ENCODE measurements at regions not wholly inside any gene's neighbourhood (a gene's known extent, or its start where the extent isn't known, plus 50 kb on each side); places are given as distances from the start of the nearest gene placed in this dataset.

- DNase-seq (ENCODE audit: low spot score): no peak
These were observed 272.6 kb downstream of the FOXG1 start for GRCh38 chr14:29039171-29039570.

- DNase-seq (ENCODE audit: low spot score): no peak
These were observed 276.0 kb downstream of the FOXG1 start for GRCh38 chr14:29042551-29042950.

- no peak for DNase-seq (ENCODE audit: low spot score)
These were observed 277.1 kb downstream of the FOXG1 start for GRCh38 chr14:29043737-29044136.

- DNase-seq (ENCODE audit: low spot score): no peak
These were observed 278.6 kb downstream of the FOXG1 start for GRCh38 chr14:29045237-29045636.

GRCh38 chr14:29054119-29054518 is 287.5 kb downstream of the FOXG1 start:
- no peak for DNase-seq (ENCODE audit: low spot score)

- no peak for DNase-seq (ENCODE audit: low spot score)
These were observed 289.5 kb downstream of the FOXG1 start for GRCh38 chr14:29056041-29056566.

GRCh38 chr14:29061702-29062101 is 295.1 kb downstream of the FOXG1 start:
- no peak for DNase-seq (ENCODE audit: low spot score)

- DNase-seq (ENCODE audit: low spot score): no peak
These were observed 295.9 kb downstream of the FOXG1 start for GRCh38 chr14:29062466-29062865.

GRCh38 chr14:29062976-29063375 is 296.4 kb downstream of the FOXG1 start:
- no peak for DNase-seq (ENCODE audit: low spot score)

GRCh38 chr14:29064305-29064900 is 297.8 kb downstream of the FOXG1 start:
- no peak for DNase-seq (ENCODE audit: low spot score)

GRCh38 chr14:29069228-29069627 is 302.6 kb downstream of the FOXG1 start:
- no peak for DNase-seq (ENCODE audit: low spot score)

GRCh38 chr14:29075761-29076160 is 309.2 kb downstream of the FOXG1 start:
- DNase-seq (ENCODE audit: low spot score): no peak

- no peak for DNase-seq (ENCODE audit: low spot score)
These were observed 311.3 kb downstream of the FOXG1 start for GRCh38 chr14:29077916-29078315.

GRCh38 chr14:29078810-29079522 is 312.4 kb downstream of the FOXG1 start:
- no peak for DNase-seq (ENCODE audit: low spot score)

- no peak for DNase-seq (ENCODE audit: low spot score)
These were observed 319.0 kb downstream of the FOXG1 start for GRCh38 chr14:29085546-29085945.

- no peak for DNase-seq (ENCODE audit: low spot score)
These were observed 323.3 kb downstream of the FOXG1 start for GRCh38 chr14:29089849-29090248.

GRCh38 chr14:29092121-29092520 is 325.5 kb downstream of the FOXG1 start:
- DNase-seq (ENCODE audit: low spot score): no peak

- DNase-seq (ENCODE audit: low spot score): no peak
These were observed 330.9 kb downstream of the FOXG1 start for GRCh38 chr14:29097476-29097875.

- DNase-seq (ENCODE audit: low spot score): no peak
These were observed 332.1 kb downstream of the FOXG1 start for GRCh38 chr14:29098656-29099055.

GRCh38 chr14:29102266-29102665 is 335.7 kb downstream of the FOXG1 start:
- no peak for DNase-seq (ENCODE audit: low spot score)

- no peak for DNase-seq (ENCODE audit: low spot score)
These were observed 336.4 kb downstream of the FOXG1 start for GRCh38 chr14:29102996-29103395.

- no peak for DNase-seq (ENCODE audit: low spot score)
These were observed 342.3 kb downstream of the FOXG1 start for GRCh38 chr14:29108908-29109307.

GRCh38 chr14:29109589-29109988 is 343.0 kb downstream of the FOXG1 start:
- DNase-seq (ENCODE audit: low spot score): no peak

- no peak for DNase-seq (ENCODE audit: low spot score)
These were observed 345.0 kb downstream of the FOXG1 start for GRCh38 chr14:29111554-29111953.

Measured in germinal center (tissue), 1 donor.